Kidney capillary endothelial cell (primary cell): ENCODE measurements at regions not wholly inside any gene's neighbourhood (a gene's known extent, or its start where the extent isn't known, plus 50 kb on each side); places are given as distances from the start of the nearest gene placed in this dataset.

Experiments
- DNase-seq: peaks from one replicate; pipeline ENCODE4 v3.0.0-alpha.2; 2018; ENCODE audit warnings: low spot score

DNA sequence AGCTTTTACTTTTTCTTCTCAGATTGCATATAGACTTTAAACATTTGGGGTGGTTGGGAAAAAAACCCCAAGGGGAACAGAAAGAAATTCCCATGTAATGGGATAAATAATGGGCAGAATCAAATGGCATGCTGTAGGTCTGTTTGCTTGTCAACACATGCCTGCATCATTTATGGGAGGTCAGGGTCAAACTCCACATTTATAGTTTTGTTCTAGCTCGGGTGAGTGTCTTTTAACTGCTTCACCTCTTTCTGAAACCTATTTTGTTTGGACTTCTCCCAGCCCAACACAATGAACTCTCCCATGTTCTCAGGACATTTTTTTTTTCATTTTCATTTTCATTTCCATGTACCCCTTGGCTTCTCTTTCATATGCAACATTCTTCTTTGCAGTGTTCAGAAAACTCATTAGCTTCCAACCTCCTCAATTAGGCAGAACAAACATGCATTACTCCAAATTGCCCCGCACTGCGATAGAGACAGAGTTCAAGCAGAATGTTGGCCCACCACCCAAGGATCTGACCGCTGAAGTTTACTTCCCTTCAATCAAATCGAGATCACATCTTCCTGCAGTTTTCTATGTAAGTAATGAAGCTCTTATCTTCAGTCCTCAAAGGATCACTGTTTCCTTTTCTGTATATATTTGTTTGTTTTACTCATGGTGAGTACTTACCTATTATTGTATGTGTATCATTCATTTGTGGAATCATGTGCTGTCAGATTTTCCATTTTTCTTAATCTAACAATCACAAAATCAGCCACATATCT, 354.6 kb downstream of the ZSWIM6 start:
- DNase-seq: no peak

DNA sequence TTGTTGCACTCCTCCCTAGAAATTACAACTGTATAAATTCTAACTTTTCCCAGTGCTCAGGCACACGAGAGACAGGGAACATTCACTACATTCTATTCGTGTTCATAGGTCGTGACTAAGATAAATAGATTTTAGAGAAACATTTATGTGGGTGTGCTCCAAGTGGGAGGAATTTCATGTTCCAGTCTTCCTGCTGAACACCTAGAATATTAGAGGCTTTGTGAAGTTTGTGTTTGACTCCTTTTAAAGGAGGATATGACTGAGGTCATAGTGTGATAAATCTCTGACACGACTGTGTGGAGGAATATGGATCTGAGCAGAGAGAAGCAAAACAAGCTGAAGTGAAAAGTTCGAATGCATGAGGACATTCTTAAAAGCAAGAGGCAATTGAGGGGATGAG, 355.3 kb downstream of the ZSWIM6 start:
- no peak for DNase-seq

DNA sequence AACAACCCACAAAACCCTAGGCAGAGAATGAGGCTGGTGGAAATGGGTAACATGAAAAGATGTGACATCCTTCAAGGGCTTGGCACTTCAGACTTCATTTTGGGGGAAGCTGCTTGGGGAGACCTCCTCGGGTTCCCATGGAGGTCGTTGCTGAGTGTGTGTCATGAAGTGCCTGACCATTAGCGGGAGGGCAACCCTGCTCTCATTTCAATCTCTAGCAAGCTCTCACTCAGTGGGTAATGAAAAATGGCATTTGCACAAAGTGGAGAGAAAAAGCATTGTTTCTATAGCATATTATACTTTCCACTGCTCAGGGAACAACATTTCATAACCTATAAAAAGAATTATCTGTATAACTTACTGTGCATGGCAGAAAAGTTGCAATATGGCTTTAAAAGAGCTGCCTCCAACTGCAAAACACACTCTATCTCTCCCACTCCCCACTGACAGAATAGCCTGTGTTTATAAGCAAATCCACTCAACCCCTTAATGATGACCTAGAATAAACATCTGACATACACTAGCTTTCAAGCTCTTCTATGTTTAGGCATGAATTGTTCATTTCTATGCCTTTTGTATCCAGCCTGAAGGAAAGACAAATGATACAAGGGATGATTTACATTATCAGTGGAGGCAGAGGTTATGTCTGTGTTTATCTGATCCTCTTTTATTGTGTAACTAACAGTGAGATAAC, 357.2 kb downstream of the ZSWIM6 start:
- DNase-seq: no peak

DNA sequence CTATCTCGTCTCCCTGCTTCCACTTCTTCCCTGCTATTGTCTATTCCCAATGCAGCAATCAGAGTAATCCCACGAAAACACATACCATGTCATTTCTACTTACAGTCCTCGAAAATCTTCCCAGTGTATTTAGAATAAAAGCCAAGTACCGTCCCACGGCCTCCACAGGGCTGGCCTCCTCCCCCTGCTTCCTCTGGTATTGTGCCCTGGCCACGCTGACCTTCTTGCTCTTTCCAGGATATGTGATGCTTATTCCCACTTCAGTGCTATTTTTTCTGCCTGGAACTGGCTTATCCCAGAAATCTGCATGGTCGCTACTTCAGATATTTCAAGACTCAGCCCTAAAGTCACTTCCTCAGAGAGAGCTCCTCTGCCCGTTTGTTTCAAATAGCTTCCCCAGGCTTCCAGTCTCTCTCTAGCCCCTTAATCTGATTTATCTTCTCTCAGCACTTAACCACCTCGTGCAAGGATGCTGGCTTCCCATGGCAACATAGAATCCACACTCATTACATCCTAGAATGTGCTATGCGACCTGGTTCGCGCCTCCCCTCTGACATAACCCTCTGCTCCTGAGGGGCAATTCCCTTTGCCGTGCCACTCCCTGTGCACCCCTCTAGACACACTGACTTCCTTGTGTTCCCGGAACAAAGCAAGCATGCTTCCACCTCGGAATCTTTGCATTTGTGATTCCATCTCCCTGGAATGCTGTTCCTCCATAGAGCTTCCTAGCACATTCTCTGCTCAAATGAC, 365.9 kb downstream of the ZSWIM6 start:
- DNase-seq: no peak

DNA sequence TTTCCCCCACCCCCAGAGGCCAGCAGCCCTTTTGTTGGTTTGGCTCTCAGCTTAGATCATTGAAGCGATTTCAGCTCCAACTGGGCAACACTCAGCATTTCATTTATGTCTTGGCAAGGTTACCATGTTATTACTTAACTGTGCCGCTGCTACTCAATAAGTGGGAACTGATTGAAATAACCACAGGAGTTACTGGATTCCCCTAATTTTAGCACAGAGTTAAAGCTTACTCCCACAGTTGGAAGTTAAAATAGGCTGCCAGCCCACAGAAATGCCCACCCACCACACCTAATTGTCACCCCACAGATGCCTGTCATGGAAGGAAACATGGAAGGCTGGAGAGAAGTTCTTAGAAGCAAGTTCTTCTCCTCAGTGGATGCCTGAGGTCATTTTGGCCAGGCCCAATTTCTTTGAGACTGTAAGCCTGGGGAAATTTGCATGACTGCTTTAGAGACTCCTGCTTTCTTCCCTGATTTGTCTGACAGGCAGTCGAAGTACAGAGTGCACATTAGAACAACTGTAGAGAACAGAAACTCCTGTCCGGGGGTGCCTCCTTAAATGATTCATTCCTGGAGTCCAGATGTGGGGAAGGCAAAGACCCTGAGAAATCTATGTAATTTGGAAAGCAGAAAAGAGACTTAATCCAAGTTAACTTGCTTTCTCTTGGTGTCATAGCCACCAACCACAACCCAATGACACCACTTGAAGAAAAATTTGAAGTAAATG, 370.0 kb downstream of the ZSWIM6 start:
- DNase-seq: no peak

DNA sequence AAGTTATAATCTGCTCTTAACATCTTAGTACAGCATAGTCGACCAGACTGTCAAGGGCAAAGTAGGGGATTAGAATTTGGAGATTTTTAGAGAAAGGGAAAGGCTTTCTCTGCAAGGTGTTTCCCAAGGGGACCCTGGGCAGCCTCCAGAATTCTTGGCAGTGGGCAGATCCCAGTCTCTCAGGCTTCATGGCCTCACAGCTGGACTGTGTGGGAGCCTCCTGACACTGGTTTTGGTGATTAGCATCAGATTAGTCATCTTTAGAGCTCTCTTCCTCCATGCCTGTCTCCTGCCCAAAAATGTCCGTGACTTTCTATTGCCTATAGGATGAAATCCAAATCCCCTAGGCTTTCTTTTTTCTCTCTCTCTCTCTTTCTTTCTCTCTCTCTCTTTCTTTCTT, 370.7 kb downstream of the ZSWIM6 start:
- no peak for DNase-seq

DNA sequence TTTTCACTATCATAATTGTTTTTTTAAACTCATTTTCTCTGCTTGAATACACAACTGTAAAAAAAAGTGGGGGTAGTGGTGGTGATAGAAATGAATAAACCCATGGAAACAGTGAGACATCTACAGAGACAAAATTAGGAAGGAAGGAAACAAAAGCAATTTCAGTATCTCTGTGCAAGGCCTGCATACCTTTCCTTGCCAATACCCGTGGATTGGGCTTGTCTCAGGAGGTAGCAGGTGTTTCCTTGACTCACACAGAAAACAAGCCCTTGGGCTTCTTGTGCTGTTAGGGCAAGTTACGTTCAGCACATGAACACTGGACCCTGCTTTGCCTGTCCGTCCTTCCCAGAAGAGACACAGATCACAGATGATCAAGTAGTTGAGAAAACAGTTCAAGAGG, 372.2 kb downstream of the ZSWIM6 start:
- no peak for DNase-seq

DNA sequence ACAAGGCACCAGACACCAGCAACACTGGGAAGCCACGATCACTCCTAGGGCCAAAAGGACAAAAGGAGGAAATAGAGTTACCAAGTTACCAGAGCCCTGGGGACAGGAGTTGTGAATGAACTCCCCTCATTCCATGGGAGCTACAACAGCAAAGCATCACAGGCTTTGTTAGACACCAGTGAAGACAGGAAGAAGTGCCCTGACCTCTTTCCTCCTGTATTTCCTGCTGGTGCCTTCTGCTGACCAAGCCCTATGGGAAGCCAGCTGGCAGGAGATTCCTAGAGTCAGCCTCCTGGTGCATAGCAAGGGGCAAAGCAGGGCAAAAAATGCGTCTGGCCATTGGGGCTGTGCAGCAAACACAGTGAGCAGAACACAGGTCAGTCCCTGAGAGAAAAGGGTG, 374.7 kb downstream of the ZSWIM6 start:
- DNase-seq: peak; percentile 29

DNA sequence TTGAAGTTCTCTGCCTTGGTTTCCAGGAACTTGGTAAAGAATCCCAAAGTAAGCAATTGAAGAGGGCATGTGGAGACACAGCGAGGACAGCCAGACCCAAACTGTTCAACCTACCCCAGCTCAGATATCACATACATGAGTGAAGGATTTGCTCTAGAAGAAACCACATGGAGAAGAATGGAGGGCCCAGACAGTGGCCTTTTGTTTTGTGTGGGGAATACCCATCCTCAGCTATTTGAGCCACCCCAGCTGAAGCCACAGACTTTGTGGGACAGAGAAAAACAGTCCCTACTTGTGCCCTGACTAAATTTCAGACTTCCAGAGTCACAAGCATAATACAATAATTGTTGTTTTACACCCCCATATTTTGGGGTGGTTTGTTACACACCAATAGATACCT, 387.1 kb downstream of the ZSWIM6 start:
- DNase-seq: no peak

DNA sequence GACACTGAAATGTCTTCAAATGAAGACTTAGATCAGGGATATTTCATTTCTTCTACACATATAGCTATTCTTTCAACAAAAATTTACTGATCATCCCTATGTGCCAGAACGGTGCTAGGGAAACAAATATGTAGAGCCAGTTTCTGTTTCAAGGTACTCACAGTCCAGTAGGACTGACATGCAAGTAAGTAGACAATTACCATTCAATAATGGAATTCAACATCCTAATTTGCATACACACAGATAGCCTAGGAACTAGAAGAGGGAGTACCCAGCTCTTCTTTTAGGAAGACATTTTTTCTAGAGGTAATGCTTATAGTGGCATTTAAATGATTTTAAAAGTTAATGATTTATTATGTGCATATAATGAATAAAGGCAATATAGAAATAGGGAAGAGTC, 388.8 kb downstream of the ZSWIM6 start:
- DNase-seq: no peak

DNA sequence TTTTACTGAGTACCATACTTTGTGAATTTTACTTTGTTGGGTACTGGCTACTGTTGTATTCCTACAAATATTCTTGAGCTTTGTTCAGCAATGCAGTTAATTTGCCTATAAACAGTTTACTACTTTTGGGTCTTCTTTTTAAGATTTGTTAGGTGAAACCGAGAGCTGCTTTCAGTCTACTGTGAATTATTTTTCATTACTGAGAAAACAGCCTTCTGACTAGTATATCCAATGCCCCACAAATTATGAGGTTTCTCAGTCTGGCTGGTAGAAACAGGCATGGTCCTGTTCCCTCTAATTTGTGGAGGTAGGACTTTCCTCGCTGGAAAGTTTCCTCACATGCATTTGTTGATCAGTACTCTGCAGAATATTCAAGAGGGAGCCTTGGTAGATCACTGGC, 392.0 kb downstream of the ZSWIM6 start:
- DNase-seq: no peak

DNA sequence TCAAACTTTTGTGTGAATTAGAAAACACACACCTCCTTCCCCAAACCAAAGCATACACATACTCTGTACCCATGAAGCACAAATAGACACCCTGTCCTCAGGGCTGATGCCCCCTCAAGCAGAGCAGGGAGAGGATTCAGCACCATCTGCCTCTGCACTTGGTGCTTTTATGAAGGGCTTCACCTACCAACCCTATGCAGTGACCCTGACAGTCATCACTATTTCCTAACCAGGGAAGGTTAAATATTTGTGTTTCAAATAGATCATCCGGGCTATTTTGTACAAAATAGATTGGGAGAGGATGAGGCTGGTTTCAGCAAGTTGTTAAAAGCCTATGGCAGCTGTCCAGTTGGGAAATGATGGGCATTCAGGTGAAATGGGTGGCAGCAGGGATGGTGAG, 396.2 kb downstream of the ZSWIM6 start:
- no peak for DNase-seq

DNA sequence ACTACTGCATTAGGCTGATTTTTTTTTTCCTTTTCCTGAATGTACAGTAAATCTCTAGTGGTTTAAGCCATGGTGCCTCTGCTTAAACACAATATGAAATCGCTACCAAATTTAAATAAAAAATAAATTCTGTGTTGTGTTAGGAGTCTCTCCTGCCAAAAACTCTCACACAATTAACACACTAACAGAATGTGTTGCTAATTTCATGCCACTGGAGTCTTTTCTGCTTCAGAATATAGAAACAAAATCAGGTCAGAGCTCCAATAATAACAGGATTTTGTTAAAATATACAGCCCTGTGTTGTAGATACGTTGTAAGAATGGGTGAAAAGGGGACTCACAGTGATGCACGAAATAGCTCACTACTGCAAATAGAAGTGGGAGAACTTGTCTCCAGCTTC, 398.8 kb downstream of the ZSWIM6 start:
- no peak for DNase-seq

DNA sequence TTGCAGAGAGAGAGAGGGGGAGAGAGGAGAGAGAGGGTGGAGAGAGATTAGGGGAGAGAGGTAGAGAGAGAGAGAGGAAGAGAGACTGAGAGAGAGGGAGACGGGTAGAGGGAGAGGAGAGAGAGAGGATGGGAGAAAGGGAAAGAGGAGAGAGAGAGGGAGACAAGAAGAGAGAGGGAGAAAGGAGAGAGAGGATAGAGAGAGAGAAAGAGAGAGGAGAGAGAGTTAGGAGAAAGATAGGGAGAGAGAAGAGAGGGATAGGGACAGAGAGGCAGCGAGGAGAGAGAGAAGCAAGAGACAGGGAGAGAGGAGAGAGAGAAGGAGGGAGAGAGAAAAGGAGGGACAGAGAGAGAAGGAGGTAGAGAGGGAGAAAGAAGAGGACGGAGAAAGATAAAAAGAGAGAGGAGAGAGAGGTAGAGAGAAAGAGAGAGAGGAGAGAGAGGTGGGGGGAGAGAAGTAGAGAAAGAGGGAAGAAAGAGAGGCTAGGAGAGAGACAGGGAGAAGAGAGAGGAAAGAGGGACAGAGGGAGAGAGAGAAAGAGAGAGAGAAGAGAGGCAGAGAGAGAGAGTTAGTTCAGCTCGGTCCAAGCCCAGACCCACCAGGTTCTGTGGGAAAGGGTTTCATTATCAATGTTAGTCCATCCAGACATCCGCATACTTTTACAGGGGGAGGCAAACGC, 399.3 kb downstream of the ZSWIM6 start:
- no peak for DNase-seq

DNA sequence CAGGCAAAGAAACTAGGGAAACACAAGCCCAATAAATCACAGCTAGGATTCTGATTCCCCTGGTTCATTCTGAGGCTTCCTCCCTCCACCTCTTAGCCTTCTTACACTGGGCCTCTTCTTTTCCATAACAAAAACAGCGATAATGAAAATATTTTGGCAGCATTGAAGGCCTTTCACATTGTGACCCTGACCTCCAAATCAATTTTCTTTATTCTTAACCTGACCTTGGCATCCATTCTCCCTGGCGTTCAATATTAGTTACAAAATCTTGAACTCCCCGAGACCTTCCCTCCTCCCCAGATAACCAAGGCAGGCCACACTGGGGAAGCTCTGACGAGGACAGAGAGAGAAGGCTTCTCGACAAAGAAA, 399.9 kb downstream of the ZSWIM6 start:
- no peak for DNase-seq

DNA sequence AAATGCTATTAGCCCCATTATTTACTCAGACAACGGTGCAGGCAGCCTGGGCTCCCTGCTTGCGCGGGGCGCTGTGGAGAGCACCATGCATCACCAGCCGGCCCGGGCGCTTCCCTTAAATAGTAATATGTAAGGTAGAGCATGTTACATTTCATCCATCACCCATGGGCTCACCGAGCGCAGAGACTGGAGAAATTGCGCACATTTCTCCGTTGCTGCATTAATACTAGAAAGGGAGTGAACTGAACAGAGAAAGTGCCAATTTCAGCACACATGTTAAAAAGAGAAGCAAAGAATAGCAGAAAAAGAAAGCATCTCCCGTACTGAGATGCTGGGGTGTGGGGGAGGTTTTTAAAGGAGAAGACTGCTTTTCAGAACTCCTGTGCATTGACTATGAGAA, 400.3 kb downstream of the ZSWIM6 start:
- no peak for DNase-seq

DNA sequence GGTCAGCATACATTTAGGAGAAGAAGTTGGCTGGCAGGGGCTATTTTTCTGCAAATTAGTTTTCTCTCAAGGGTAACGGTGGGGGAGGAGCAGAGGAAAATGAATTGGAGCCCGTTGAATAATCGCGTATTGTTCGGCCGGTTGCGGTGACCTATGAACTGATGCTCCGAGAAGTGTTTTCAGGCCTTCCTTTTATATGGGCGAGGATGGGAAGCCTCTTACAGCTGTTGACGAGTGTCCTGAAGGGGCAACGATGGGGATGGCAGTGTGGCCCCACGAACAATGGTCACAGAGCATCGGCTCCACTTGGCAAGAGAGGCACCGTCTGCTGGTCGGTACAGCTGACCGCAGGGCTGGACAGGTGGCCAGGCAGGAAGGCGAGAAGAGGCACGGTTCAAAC, 400.7 kb downstream of the ZSWIM6 start:
- DNase-seq: no peak

DNA sequence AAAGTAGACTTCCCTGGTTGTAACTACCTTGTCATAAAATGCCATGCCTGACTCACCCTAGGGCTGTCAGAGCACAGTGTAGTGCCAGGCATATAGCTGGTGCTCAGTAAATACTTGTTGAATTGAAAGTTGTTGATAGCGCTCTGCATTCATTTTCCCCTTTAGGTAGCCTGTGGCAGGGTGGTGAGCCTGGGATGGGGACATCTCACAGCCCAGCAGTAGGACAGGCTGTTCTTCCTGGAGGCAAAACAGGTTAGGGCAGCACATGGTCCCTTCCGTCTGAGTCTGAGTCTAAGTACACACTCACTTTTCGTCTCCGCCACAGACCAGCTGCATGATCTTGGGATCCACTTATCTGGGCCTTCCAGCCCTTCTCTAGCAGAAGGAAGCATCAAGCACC, 401.9 kb downstream of the ZSWIM6 start:
- no peak for DNase-seq

DNA sequence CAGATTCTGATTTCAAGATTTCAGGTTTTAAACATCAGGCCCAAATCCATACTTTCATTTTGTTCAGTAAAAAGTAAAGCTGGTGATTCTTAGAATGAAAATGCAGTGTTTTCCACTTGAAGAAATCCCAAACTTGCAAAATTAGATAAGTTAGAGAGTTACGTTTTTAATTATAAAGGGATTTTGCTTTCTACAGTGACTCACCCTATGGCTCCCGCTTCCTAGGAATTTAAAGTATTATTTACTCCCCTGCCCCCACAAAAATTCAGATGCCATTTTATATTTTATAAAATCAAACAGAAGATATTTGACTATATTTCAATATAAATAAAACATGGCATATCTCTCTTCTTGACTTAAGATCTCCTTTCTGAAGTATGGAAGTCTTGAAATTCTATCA, 402.9 kb downstream of the ZSWIM6 start:
- DNase-seq: no peak

DNA sequence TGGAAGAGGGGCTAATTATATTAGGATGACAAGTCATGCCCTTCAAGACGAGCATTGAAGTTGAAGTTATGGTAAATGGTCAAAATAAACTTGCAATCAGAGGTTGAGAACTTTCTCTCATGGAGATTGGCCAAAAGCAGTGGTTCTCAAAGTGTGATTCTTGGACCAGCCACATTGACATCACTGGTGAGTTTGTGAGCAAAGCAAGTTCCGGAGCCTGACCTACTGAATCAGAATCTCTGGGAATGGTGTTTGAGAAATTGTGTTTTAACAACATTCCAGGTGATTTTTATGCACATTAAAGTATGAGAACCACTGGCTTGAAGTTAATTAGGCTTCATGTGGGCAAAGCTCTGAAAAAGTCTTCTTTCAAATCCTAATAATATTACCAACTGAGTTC, 403.5 kb downstream of the ZSWIM6 start:
- DNase-seq: no peak

DNA sequence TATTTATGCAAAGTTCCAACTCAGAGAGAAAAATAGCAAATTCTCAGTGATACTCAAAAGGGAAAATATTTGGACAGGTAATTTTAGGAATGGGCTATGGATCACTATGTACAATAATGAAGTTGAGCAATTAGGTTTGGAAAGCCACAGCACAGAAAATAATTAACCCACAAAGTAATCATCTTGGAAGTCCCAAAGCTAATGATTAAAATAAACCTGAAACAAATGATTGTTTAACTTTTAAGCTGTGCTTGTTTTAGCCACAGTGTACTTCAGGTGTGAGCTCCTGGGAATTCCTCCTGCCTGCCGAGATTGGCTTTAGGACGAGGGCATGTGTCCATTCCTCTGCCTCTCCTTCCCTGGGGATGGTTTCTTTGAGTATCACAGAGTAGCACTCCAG, 403.9 kb downstream of the ZSWIM6 start:
- DNase-seq: no peak
